ENCODE measurements at regions not wholly inside any gene's neighbourhood (a gene's known extent, or its start where the extent isn't known, plus 50 kb on each side); places are given as distances from the start of the nearest gene placed in this dataset.
"Not testable (repeated sequence)": the region's sequence is repeated elsewhere in the genome, so short reads cannot be mapped to it uniquely, and the experiment has no call there.

DNA sequence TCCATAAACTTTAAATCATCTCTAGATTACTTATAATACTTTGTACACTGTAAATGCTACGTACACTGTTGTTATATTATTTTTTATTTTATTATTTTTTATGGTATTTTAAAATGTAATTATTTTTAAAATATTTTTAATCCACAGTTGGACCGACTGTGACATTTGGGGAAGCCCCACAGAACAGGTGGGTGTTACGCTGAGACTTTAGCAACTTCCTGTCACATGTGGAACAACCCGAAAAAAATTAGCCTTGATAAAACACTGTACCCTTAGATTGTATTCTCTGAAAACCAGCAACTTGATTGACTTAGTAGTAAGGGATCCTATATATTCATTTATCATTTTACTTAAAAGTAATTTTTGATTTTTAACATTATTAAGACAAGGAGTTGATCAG is 1755.7 kb upstream of the SEL1L start:
- H3K4me3 ChIP-seq (ENCODE audit: low read depth, low read length) = no peak overlapping the region
- TF ChIP-seq, protein P1, sequence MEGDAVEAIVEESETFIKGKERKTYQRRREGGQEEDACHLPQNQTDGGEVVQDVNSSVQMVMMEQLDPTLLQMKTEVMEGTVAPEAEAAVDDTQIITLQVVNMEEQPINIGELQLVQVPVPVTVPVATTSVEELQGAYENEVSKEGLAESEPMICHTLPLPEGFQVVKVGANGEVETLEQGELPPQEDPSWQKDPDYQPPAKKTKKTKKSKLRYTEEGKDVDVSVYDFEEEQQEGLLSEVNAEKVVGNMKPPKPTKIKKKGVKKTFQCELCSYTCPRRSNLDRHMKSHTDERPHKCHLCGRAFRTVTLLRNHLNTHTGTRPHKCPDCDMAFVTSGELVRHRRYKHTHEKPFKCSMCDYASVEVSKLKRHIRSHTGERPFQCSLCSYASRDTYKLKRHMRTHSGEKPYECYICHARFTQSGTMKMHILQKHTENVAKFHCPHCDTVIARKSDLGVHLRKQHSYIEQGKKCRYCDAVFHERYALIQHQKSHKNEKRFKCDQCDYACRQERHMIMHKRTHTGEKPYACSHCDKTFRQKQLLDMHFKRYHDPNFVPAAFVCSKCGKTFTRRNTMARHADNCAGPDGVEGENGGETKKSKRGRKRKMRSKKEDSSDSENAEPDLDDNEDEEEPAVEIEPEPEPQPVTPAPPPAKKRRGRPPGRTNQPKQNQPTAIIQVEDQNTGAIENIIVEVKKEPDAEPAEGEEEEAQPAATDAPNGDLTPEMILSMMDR (IDR thresholded peaks at IDR 0.05; ENCODE audit: low read depth, low read length) = no peak

DNA sequence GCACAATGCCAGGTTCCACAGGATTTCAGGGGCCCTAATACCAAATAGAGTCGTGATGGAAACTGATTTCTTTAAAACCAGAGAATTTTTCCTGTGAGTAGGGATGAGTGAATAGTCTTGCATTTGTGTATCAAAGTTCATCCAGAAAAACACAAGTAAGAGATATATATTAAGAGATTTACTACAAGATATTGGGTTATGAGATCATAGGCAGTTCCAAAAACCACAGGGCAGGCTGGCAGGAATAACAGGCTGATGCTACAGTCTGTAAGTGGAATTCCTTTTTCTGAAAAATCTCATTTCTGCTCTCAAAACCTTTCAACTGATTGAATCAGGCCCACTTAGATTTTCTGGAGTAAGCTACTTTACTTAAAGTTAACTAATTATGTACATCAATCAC is 1756.2 kb upstream of the SEL1L start:
- no peak overlapping the region for H3K4me3 ChIP-seq (ENCODE audit: low read depth, low read length)
- TF ChIP-seq, protein P1 (IDR thresholded peaks at IDR 0.05; ENCODE audit: low read depth, low read length) = no peak

DNA sequence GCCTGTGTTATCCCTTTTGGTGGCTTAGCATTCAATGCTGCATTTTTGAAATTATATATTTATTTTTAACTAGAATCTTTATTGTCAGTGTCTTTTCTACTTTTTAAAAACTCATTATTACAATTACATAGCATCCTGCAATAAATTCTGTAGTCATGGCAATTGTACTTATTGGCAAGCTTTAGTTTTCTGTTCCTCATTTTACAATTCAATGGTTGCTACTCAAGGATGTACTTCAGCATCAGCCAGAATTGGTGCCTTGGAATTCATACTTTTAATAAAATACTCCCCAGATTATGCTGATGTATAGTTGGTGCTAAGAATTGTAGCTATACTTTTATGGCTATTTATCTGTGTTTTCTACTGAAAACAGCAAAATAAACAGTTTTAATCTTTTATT is 1756.8 kb upstream of the SEL1L start:
- TF ChIP-seq, protein P1 (IDR thresholded peaks at IDR 0.05; ENCODE audit: low read depth, low read length) = no peak
- no peak overlapping the region for H3K4me3 ChIP-seq (ENCODE audit: low read depth, low read length)

DNA sequence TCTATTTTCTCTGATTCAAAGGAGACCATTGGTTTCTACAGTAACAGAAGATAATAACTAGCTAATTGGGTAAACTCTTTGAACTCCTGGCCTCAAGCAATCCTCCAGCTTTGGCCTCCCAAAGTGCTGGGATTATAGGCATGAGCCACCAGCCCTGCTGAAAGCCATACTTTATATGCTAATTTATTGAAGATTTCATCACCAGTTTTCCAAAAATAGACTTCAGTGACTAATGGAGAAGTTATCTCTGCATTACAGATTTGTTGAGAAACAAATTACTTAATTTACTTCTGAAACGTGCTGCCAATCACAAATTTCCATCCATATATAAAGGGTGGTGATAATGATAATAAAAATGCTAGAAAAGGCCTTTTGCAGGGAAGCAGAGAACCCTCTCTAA is 1758.1 kb upstream of the SEL1L start:
- TF ChIP-seq, protein P1 (IDR thresholded peaks at IDR 0.05; ENCODE audit: low read depth, low read length) = no peak

DNA sequence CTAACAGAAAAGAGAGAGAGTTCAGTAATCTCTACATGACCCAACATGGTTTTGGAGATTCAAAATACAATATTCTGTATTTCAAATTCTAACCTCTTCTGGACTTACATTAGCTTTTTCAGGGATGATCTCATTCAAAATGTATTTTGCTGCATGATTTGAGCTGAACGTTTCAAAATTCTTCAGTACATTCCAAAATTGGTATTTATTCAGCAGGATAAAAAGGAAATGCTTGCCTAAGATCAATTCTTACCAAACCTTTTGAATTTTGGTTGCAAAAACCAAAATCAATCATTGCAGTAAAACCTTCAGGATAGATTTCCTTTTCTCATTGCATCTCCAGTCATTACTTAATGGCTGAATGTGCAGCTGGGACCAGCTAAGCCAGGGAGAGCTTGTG is 1761.3 kb upstream of the SEL1L start:
- TF ChIP-seq, protein P1 (IDR thresholded peaks at IDR 0.05; ENCODE audit: low read depth, low read length) = no peak
- H3K4me3 ChIP-seq (ENCODE audit: low read depth, low read length) = no peak overlapping the region

More for the DNA sequence above, 1758.1 kb upstream of the SEL1L start:
- no peak overlapping the region for H3K4me3 ChIP-seq (ENCODE audit: low read depth, low read length)

DNA sequence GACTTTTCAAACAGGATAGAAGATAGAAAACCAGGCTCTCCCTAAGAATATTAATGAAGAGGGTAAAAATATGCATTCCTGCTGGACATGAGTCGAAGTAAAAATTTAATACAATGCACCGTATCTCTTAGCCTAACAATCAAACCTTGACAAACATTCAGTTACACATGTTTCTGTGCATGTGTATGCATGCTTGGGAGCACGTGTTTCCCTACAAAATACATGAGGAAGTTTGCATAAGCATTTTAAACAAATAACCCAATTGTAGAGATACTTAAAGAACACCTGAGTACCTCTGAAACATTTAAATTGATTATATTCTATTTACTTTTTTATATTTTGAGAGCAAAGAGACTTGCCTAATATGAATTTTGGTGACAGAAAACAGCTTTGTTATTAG is 1763.7 kb upstream of the SEL1L start:
- TF ChIP-seq, protein P1 (IDR thresholded peaks at IDR 0.05; ENCODE audit: low read depth, low read length) = no peak
- H3K4me3 ChIP-seq (ENCODE audit: low read depth, low read length) = no peak overlapping the region

DNA sequence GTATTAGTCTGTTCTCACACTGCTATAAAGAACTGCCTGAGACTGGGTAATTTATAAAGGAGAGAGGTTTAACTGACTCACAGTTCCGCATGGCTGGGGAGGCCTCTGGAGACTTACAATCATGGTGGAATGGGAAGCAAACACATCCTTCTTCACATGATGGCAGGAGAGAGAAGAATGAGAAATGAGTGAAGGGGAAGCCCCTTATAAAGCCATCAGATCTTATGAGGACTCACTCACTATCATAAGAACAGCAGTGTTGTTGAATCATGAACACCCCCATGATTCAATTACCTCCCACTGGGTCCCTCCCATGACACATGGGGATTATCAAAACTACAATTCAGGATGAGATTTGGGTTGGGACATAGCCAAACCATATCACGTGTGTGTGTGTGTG is 1764.4 kb upstream of the SEL1L start:
- H3K4me3 ChIP-seq (ENCODE audit: low read depth, low read length) = not testable (repeated sequence)

DNA sequence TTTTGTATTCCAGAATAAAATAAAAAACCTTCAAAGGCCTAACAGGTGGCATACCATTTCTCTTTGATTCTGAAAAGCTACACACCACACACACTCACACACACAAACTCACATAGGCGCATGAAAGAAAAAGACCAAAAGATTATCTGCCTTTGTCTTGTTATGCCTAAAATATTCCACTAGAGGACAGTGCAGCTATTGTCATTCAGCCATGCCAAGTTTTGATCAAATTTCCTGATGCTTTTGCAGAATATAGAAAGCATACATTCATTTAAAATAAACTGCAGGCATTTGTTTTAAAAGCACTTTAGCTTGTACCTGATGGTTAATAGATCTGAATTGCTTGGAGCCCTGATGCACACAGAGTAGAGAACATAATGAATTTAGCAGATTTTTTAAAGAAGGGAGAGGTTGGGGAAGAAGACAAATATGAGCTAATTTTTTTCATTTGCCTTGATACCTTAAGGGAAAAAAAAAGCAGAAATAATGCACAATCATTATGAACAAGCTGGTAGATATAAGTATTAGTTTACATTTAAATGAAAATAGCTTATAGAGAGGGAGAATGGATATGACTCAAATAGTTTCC is 1766.9 kb upstream of the SEL1L start:
- no peak overlapping the region for H3K4me3 ChIP-seq (ENCODE audit: low read depth, low read length)
- TF ChIP-seq, protein P1 (IDR thresholded peaks at IDR 0.05; ENCODE audit: low read depth, low read length) = no peak; the same call in 1 of the 2 replicates

All from WI38 (cell line).